ENCODE measurements at regions not wholly inside any gene's neighbourhood (a gene's known extent, or its start where the extent isn't known, plus 50 kb on each side); places are given as distances from the start of the nearest gene placed in this dataset.

GRCh38 chr4:95715830-95716229 is 124.1 kb upstream of the PDHA2 start:
- no peak for DNase-seq (ENCODE audit: extremely low spot score)
- no peak for TF ChIP-seq CTCF (IDR thresholded peaks at IDR 0.05; ENCODE audit: control extremely low read depth, extremely low read depth, low read depth, missing control alignments)
- ChIA-PET POLR2A (no interaction called here), CTCF (no interaction called here)

GRCh38 chr4:95714571-95714970 is 125.3 kb upstream of the PDHA2 start:
- CTCF ChIA-PET: no interaction called here

GRCh38 chr4:95705323-95705722 is 134.6 kb upstream of the PDHA2 start:
- no peak for DNase-seq (ENCODE audit: extremely low spot score)
- ChIA-PET POLR2A (no interaction called here), CTCF (no interaction called here)
- TF ChIP-seq CTCF (IDR thresholded peaks at IDR 0.05; ENCODE audit: control extremely low read depth, extremely low read depth, low read depth, missing control alignments): no peak

More at GRCh38 chr4:95714571-95714970, 125.3 kb upstream of the PDHA2 start:
- POLR2A ChIA-PET: no interaction called here
- no peak for DNase-seq (ENCODE audit: extremely low spot score)
- TF ChIP-seq CTCF (IDR thresholded peaks at IDR 0.05; ENCODE audit: control extremely low read depth, extremely low read depth, low read depth, missing control alignments): no peak

- ChIA-PET CTCF (no interaction called here), POLR2A (no interaction called here)
- TF ChIP-seq CTCF (IDR thresholded peaks at IDR 0.05; ENCODE audit: control extremely low read depth, extremely low read depth, low read depth, missing control alignments): no peak
- no peak for DNase-seq (ENCODE audit: extremely low spot score)
These were observed 138.3 kb upstream of the PDHA2 start for GRCh38 chr4:95701500-95702170.

- CTCF ChIA-PET: interaction anchor here (1.1 to 1.9 kb wide), 2 partner anchors 11 to 21 kb away, joined by 4 to 9 read pairs; no protein-coding TSS in a partner anchor
- POLR2A ChIA-PET: no interaction called here
- TF ChIP-seq CTCF (IDR thresholded peaks at IDR 0.05; ENCODE audit: control extremely low read depth, extremely low read depth, low read depth, missing control alignments): no peak
- DNase-seq (ENCODE audit: extremely low spot score): no peak
These were observed 145.5 kb upstream of the PDHA2 start for GRCh38 chr4:95694411-95694810.

GRCh38 chr4:95693594-95693993 is 144.8 kb upstream of the UNC5C start:
- TF ChIP-seq CTCF (IDR thresholded peaks at IDR 0.05; ENCODE audit: control extremely low read depth, extremely low read depth, low read depth, missing control alignments): no peak
- ChIA-PET POLR2A (no interaction called here), CTCF (interaction anchor here (1.9 kb wide), 1 partner anchor 10 kb away, joined by 9 read pairs; no protein-coding TSS in a partner anchor)
- no peak for DNase-seq (ENCODE audit: extremely low spot score)

Measured in GM10248 (cell line).